ENCODE measurements at regions not wholly inside any gene's neighbourhood (a gene's known extent, or its start where the extent isn't known, plus 50 kb on each side); places are given as distances from the start of the nearest gene placed in this dataset.

DNA sequence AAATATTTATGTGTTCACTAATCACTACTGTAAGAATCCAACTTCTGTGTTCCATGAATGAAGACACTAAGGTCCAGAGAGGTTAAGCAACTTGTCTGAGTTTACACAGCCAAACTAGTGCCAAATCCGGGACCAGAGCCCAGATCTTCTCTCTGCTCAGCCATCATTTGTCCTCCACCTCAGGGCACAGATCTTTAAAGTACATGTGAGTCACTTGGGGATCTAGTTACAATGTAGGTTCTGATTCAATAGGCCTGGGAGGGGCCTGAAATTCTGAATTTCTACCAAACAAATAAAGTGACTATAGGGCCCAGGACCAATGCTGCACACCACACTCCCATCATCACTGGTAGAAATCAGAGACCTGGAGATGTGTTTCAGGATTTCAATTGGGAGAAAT, 162.9 kb downstream of the GXYLT1 start:
- DNase-seq (ENCODE audit: low spot score): no peak

DNA sequence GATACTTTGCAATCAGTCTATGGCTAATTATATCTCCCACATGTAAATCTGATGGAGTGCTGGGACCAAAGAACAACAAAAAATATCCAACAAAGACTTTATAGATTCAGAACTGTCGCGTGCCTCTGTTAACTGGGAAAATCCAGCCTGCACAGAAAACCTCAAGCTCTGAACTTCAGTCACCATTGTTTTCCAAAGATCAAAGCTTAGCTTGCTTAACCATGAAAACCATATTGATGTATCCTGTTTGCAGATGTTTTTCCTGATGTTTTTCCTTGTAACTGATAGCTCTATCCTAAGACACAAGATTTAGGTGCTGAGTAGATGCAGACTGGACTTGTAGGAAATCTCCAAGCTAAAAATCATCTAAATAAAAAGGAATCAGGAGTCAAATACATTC, 163.7 kb downstream of the GXYLT1 start:
- DNase-seq (ENCODE audit: low spot score): no peak

- no peak for DNase-seq (ENCODE audit: low spot score)
Measured at GRCh38 chr12:41980390-41980789, 164.3 kb downstream of the GXYLT1 start.

DNA sequence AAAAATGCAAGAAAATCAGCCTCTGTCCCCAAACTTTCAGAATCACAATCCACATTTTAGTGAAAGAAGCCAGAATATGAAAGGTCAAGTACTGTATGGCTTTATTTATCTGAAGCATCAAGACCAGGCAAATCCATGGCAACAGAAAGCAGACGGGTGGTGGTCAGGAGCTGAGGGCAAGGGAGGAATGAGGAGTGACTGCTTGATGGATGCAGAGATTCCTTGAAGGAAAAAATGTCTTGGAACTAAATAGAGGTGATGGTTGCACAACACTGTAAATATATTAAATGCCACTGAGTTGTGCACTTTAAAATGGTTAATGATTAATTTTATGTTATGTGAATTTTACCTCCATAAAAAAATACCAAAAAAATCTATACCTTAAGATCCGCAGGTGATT, 165.1 kb downstream of the GXYLT1 start:
- no peak for DNase-seq (ENCODE audit: low spot score)

GRCh38 chr12:41972598-41972997, 172.1 kb downstream of the GXYLT1 start:
- DNase-seq (ENCODE audit: low spot score): no peak

DNA sequence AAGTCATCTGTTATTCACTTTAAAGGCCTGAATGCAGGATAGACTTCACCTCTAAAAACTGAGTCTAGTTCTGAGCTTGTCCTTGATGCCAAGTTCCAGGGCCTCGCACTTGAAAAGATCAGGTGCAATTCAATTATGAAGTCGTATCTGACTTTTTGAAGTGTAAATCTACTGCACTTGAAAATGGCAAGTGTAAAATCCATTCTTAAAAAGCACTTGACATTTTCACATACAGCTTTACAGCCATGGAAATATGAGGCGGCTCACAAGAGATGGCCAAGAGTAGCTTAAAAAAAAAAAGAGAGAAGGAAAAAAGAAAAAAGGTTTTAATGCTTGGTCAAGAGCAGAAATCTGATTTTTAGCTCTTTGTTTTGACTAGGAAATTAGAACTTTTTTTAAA, 172.5 kb downstream of the GXYLT1 start:
- no peak for DNase-seq (ENCODE audit: low spot score)

DNA sequence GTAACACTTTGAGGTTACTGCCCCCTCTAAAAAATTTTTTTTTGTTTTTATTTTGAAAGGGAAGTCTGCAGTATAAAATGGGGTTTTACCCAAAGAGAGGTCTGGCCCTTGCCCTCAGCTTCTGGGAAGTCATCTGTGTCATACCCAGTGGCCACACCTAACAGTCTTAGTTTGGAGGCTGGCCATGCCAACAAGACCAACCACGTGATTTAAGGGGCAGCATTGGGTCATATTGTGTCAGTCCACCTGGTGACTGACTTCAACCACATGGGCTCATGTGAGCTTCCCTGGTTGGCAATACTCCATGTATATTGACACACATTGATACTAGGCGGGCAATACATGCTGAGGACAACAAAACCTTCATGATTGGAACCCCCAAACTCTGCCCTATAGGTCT, 173.9 kb downstream of the GXYLT1 start:
- no peak for DNase-seq (ENCODE audit: low spot score)

DNA sequence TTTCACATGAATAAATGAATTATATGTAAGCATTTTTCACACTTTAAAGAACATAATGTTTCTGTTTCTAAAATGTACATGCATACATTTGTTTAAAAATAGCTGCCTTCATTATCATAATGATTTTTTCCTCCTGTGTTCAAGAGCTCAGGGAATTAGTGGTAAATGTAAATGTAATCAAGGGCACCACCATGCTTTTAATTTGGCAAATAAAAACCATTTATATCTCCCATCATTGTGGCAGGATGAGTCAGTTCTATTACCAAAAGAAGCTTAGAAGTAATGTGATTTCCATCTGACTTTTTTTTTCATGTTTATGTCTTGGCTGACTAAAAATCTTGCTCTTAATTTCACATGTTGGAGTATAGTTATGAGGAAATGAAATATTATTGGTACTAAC, 176.1 kb downstream of the GXYLT1 start:
- DNase-seq (ENCODE audit: low spot score): no peak

DNA sequence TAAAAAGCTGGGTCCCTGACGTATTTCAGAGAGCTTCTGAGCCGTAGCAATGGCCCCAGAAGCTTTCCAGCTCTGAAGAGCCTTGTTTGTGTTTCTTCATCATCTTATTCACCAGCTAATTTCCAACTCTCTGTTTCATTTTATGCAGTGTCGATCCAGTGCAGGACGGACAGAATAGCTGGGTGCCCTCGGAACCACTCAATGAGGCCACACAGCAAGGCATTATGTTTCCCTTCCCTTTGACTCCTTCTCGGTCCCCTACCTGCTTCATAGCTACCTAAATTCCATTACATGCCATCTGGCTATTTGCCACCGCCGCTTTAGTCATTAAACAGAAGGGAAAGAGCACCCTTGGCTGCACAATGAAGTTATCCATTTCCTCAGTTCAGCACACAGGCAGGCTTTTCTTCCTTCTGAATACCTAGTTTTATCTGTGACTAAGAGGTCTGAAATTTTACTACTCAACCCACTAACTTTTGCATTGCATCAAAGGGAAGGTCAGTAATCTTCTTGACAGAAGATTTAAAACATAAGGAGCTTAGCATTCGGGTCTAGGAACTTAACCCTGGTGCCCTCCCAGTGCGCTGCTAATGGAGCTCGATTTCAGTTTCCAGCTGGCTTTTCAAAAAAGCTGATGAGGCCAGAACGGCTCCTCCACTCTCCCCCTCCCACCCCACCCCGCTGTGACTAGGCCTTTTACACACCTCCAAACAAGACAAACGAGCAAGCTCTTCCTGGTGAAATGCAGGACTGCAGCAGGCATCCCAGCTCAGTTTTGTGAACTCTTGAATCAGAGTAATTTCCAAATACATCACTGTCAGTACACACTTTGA, 176.8 kb downstream of the GXYLT1 start:
- DNase-seq (ENCODE audit: low spot score): no peak

- DNase-seq (ENCODE audit: low spot score): no peak
Measured at GRCh38 chr12:41966916-41967315, 177.8 kb downstream of the GXYLT1 start.

- no peak for DNase-seq (ENCODE audit: low spot score)
Measured at GRCh38 chr12:41966001-41966400, 178.7 kb downstream of the GXYLT1 start.

DNA sequence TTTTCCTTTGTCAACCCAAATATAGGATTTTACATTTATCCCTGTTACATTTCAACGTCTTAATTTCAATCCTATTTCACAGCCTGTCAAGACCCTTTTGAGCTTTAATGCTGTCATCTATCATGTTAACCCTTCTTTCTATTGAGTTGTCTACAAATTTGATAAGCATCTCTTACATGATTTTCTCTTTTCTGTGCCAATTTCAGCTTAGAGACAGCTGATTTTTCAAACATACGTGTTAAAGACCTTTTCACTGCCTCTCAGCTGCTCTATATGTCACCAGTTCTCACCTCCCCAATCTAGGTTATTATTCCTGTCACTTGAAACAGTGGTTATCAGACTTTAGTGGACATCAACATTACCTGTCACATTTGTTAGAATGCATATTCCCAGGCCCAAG, 181.3 kb downstream of the GXYLT1 start:
- no peak for DNase-seq (ENCODE audit: low spot score)

DNA sequence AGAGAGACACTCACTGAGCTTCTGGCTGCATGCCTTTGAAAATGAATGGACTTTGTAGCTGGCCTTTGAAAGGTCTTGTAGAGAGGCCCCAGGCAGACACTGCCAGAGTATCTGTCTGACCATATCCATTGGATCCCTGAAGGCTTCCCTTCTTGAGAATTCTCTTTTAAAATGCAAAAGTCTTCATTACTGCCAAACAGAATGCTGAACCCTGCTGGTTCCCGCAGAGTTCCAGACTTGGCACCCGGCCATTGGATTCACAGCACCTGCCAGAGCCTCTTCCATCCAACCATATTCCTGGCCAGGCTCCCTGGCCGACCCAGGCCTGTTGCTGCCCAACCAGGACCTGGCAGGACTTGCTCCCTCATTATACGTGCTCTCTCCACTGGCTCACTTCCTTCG, 182.5 kb downstream of the GXYLT1 start:
- peak; percentile 70 for DNase-seq (ENCODE audit: low spot score)

GRCh38 chr12:41959271-41959670, 185.4 kb downstream of the GXYLT1 start:
- no peak for DNase-seq (ENCODE audit: low spot score)

GRCh38 chr12:41956353-41956752, 188.3 kb downstream of the GXYLT1 start:
- DNase-seq (ENCODE audit: low spot score): no peak

DNA sequence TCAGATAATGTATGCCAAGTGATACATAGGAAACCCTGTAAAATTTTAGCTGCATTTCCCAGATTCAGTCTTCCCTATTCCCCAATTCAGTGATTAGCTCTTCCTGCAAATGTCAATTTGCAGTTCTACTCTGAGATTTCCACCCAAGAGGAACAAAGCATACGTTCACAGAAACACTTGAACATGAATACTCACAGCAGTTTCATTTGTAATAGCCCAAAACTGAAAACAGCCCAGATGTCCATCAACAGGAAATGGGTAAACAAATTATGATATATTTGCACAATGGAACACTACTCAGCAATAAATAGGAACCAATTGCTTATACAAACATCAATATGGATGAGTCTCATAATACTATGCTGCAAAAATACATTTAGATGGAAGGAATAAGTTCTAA, 194.2 kb downstream of the GXYLT1 start:
- DNase-seq (ENCODE audit: low spot score): no peak

- DNase-seq (ENCODE audit: low spot score): no peak
Measured at GRCh38 chr12:41946106-41946505, 198.6 kb downstream of the GXYLT1 start.

DNA sequence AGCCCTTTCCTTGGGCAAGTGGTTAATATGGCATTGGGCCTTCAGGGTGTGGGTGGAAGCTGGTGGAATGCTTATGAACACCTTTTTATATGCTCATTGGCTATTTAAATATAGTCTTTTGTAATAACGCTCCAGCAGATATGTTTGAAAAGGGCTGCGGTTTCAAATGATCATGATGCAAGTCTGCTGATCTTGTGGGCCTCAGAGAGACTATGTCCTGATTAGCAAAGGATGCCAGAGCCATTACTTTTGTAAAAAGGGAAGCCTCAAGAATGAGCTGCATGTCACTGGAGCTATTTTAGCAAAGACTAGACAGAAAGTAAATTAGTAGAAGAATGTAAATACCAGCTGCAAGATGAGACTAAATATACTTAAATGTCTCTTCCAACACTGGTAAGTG, 200.5 kb downstream of the GXYLT1 start:
- DNase-seq (ENCODE audit: low spot score): no peak

DNA sequence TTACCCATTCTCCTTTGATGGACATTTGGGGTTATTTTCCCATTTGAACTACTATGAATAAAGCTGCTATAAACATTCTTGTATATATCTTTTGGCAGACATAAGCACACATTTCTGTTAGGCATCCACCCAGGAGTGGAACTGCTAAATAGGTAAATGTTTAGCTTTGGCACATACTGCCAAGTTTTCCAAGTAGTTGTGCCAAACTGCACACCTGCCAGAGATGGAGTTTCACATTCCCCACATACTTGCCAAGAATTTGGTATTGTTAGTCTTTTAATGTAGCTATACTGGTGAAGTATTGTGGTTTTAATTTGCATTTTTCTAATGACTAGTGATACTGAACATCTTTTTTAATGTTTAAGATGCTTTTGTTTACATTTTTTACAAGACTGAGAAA, 201.0 kb downstream of the GXYLT1 start:
- no peak for DNase-seq (ENCODE audit: low spot score)

DNA sequence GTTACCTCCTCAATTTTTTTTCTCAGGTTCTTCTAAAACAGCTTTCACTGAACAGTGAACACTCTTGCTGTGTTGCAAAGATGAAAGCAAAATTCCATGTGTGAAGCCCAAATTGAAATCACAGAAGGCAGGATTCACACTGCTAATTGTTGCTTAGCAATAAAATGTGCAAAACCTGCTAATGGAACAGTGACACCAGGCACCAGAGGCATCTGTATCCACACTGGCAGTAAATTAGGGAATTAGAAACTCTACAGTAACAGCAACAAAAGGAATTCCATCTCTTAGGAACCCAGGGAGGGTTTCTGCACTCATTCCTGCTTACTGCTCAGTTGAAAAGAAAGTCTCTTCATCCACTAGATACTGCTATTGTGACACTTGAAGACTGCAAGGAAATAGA, 202.3 kb downstream of the GXYLT1 start:
- DNase-seq (ENCODE audit: low spot score): no peak

DNA sequence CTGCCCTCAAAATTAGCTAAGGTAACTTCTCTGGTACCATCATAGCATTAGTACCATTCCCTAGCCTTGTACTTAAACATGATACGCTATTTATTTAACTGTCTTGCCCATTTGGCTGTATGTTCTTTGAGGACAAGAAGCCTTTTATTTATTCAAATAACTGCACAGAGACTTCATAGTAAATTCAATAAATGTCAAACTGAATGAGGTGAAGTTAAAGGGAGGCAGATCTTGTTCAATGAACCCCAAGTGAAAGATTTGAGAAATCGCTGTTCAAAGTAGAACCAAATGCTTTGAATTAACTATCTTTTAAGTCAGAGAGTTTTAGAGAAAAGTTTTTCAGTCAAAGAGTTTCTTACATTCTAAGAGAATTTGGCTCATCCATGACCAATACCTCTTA, 203.6 kb downstream of the GXYLT1 start:
- DNase-seq (ENCODE audit: low spot score): no peak

- no peak for DNase-seq (ENCODE audit: low spot score)
Measured at GRCh38 chr12:41940571-41940970, 204.1 kb downstream of the GXYLT1 start.

- no peak for DNase-seq (ENCODE audit: low spot score)
Measured at GRCh38 chr12:41936333-41936732, 208.3 kb downstream of the GXYLT1 start.

DNA sequence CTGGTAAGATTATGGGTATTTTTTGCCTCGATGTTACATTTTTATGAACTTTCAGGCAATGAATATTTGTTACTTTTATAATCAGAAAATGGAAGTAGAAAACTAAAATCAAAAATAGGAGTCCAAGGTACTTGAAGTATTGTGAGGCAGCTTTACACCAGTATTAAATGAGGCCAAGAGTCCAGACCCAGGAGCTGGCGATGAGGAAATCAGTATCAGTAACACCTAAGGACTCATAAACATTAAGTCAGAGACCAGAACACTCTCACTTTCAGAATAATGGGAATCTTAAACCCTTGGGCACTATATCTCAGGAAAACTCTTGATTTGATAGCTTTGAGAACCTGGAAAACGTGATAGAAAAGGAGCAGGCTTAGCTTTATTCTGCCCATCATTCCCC, 208.8 kb downstream of the GXYLT1 start:
- DNase-seq (ENCODE audit: low spot score): no peak

Data from globus pallidus (tissue), 1 donor.